K562 (cell line): ENCODE measurements at regions not wholly inside any gene's neighbourhood (a gene's known extent, or its start where the extent isn't known, plus 50 kb on each side); places are given as distances from the start of the nearest gene placed in this dataset.

Source experiments
- ATAC-seq: fragments of 200-7000 bp; cut with Tn5 transposase; 3 replicates; pipeline ENCODE4 v1.9.1; 2020; ENCODE audit warnings: moderate library complexity
- BruUV-seq: library from RNA; stranded (reverse); fragments of 400-500 nt; replicated peaks from 2 replicates; lab custom pipeline; 2021; lab: Mats Ljungman, UMichigan
- CTCF ChIA-PET: fragments of 300-600 bp; formaldehyde crosslinking; extraction: SDS; loops from one replicate; lab custom pipeline; 2021; ENCODE audit warnings: low intra/inter-chr PET ratio; lab: Yijun Ruan, JAX
- POLR2A ChIA-PET: fragments of 300-600, 350-650 bp; sonication (Branson Sonifier 250); formaldehyde crosslinking; extraction: SDS; loops from one replicate; lab custom pipeline; 2021; ENCODE audit warnings: antibody characterized with exemption, inconsistent platforms; lab: Yijun Ruan, JAX
- DNase-seq, 4 experiments: peaks; one replicate each; pipeline versions ENCODE4 v3.0.0 to v3.0.0-alpha.2; 2011 to 2018; ENCODE audit warnings: low spot score in 3 of 4, mixed read lengths in 3 of 4; ENCODE audit errors: extremely low read depth in 1 of 4
- FAIRE-seq: peaks from 2 replicates; lab custom pipeline; 2011; peaks lifted over from hg19 to GRCh38; lab: Jason Lieb, UNC
- H2AFZ ChIP-seq: 2 replicates; pipeline ENCODE4 v1.6.0; 2011; ENCODE audit warnings: low read depth, low read length, control low read depth, inconsistent platforms
- H3K27ac ChIP-seq: fragments of 200-600 bp; 3 replicates; pipeline ENCODE4 v1.8.0; 2011; ENCODE audit warnings: low read depth, mild to moderate bottlenecking, control low read depth, inconsistent platforms, low read length, moderate library complexity, mixed read lengths; ENCODE audit errors: extremely low read depth
- H3K27me3 ChIP-seq, 2 experiments: fragments of 300-600 bp in 1 of 2; 2 replicates in 1 of 2; 3 replicates in 1 of 2; pipeline versions ENCODE4 v1.6.0 to v1.8.0; 2011; ENCODE audit warnings: inconsistent platforms in 2 of 2, low read length in 2 of 2, mild to moderate bottlenecking in 1 of 2, mixed read lengths in 1 of 2, moderate library complexity in 1 of 2; ENCODE audit not compliant: control insufficient read depth in 2 of 2, insufficient read depth in 2 of 2
- H3K36me3 ChIP-seq: fragments of 300-600 bp; 3 replicates; pipeline ENCODE4 v1.8.0; 2011; ENCODE audit warnings: mild to moderate bottlenecking, low read length, inconsistent platforms; ENCODE audit not compliant: control insufficient read depth, insufficient read depth
- H3K4me1 ChIP-seq, 2 experiments: fragments of 200-600 bp in 1 of 2; replicated peaks in 1 of 2; 2 replicates in 1 of 2; 3 replicates in 1 of 2; pipeline versions ENCODE4 v1.5.1 to v1.8.0; 2011; ENCODE audit warnings: inconsistent platforms in 2 of 2, low read length in 2 of 2, mild to moderate bottlenecking in 1 of 2, mixed read lengths in 1 of 2, moderate library complexity in 1 of 2; ENCODE audit not compliant: control insufficient read depth in 2 of 2, insufficient read depth in 2 of 2
- H3K4me2 ChIP-seq: 2 replicates; pipeline ENCODE4 v1.6.1; 2011; ENCODE audit warnings: low read length, control low read depth, inconsistent platforms, mixed read lengths; ENCODE audit not compliant: insufficient read depth
- H3K4me3 ChIP-seq: fragments of 200-600 bp; sonication (generic), shearing (Covaris generic); 2 replicates; pipeline ENCODE4 v1.5.1; 2016; ENCODE audit warnings: control low read depth, inconsistent platforms
- H3K79me2 ChIP-seq: fragments of 200-600 bp; 3 replicates; pipeline ENCODE4 v1.8.0; 2011; ENCODE audit warnings: low read length, inconsistent platforms; ENCODE audit not compliant: control insufficient read depth, insufficient read depth
- H3K9ac ChIP-seq, 2 experiments: 2 replicates each; pipeline versions ENCODE4 v1.6.0 to v1.6.1; 2011; ENCODE audit warnings: low read depth in 2 of 2, low read length in 2 of 2, control low read depth in 1 of 2, inconsistent platforms in 1 of 2, mild to moderate bottlenecking in 1 of 2, mixed read lengths in 1 of 2; ENCODE audit not compliant: insufficient read depth in 1 of 2
- H3K9me1 ChIP-seq: one replicate; pipeline ENCODE4 v1.6.0; 2011; ENCODE audit warnings: inconsistent platforms, mild to moderate bottlenecking, low read length, moderate library complexity; ENCODE audit not compliant: control insufficient read depth, insufficient read depth
- H3K9me3 ChIP-seq: replicated peaks from 2 replicates; pipeline ENCODE4 v1.5.1; 2011; ENCODE audit warnings: low read depth, low read length, inconsistent platforms; ENCODE audit not compliant: control insufficient read depth, insufficient read depth
- H4K20me1 ChIP-seq: replicated peaks from 2 replicates; pipeline ENCODE4 v1.6.1; 2011; ENCODE audit warnings: low read length, inconsistent platforms, mixed read lengths; ENCODE audit not compliant: control insufficient read depth, insufficient read depth
- ATF4 ChIP-seq: fragments of 450-650 bp; formaldehyde crosslinking; IDR thresholded peaks from 2 replicates; pipeline ENCODE4 v1.4.0; 2022; ENCODE audit warnings: mild to moderate bottlenecking, moderate library complexity
- CBFA2T2 ChIP-seq: fragments of 450-650 bp; conservative IDR thresholded peaks from 2 replicates; pipeline ENCODE4 v1.6.1; 2017; ENCODE audit warnings: mild to moderate bottlenecking
- CBX5 ChIP-seq: IDR thresholded peaks from 2 replicates; pipeline ENCODE4 v1.6.1; 2014; ENCODE audit warnings: low read depth, borderline replicate concordance
- KAT8 ChIP-seq: fragments of 450-650 bp; IDR thresholded peaks from 2 replicates; pipeline ENCODE4 v1.6.1; 2016; ENCODE audit warnings: low read depth, mild to moderate bottlenecking
- KDM1A ChIP-seq, 2 experiments: fragments of 450-650 bp; IDR thresholded peaks; 2 replicates each; pipeline ENCODE4 v1.6.1; 2016; ENCODE audit warnings: mild to moderate bottlenecking in 2 of 2
- MLLT1 ChIP-seq, 2 experiments: fragments of 450-650 bp; IDR thresholded peaks; 2 replicates each; pipeline ENCODE4 v1.6.1; 2016
- MTA1 ChIP-seq: fragments of 450-650 bp; IDR thresholded peaks from 2 replicates; pipeline ENCODE4 v1.6.1; 2017; ENCODE audit warnings: borderline replicate concordance
- MTA2 ChIP-seq: fragments of 450-650 bp; IDR thresholded peaks from 2 replicates; pipeline ENCODE4 v1.6.1; 2016; ENCODE audit warnings: low read depth
- NFATC3 ChIP-seq: fragments of 450-650 bp; IDR thresholded peaks from 2 replicates; pipeline ENCODE4 v1.6.1; 2017; ENCODE audit warnings: mild to moderate bottlenecking
- PHB2 ChIP-seq: fragments of 450-650 bp; IDR thresholded peaks from 2 replicates; pipeline ENCODE4 v1.6.1; 2017; ENCODE audit warnings: low read depth
- STAT5B ChIP-seq: fragments of 250-450 bp; sonication (Bioruptor Pico); IDR thresholded peaks from 2 replicates; pipeline ENCODE4 v1.8.0; 2021; ENCODE audit warnings: mild to moderate bottlenecking, inconsistent platforms
- ZBTB33 ChIP-seq: sonication (generic); formaldehyde crosslinking; IDR thresholded peaks from 2 replicates; pipeline ENCODE4 v1.8.1; 2023; ENCODE audit warnings: mild to moderate bottlenecking, missing genetic modification reagents
- ZNF217 ChIP-seq: sonication (generic); formaldehyde crosslinking; IDR thresholded peaks from 2 replicates; pipeline ENCODE4 v1.8.0; 2022; ENCODE audit warnings: mild to moderate bottlenecking, missing genetic modification reagents
- ZNF24 ChIP-seq: fragments of 450-650 bp; IDR thresholded peaks from 2 replicates; pipeline ENCODE4 v1.6.1; 2016
- WGBS: fragments of 100-300 bp; shearing (Covaris generic); methylation state at CpG from one replicate; pipeline ENCODE4 v1.1.6; 2016; ENCODE audit warnings: low coverage, mixed read lengths; ENCODE audit not compliant: insufficient coverage; ENCODE audit errors: missing lambda C conversion rate; 5-methylcytosine and 5-hydroxymethylcytosine counted together
- in situ Hi-C: fragments of 300-500 bp; cut with MboI; formaldehyde crosslinking; loops from 4 replicates; pipeline ENCODE4 v1.15.0; 2018; ENCODE audit warnings: inconsistent platforms, mixed read lengths
- intact Hi-C: fragments of 100-400 bp; cut with micrococcal nuclease; formaldehyde crosslinking; loops from 2 replicates; pipeline ENCODE4 v1.14.2; 2022

GRCh38 chr15:95635666-95636065 is 694.8 kb upstream of the NR2F2 start:
- in situ Hi-C loops (no loop called here), intact Hi-C loops (no loop called here)
- Histone ChIP-seq H3K9ac (peak overlapping the region in 1 of 2 experiments; percentile 29; a peak in 1 of 4 replicates), H3K4me2 (0 out of 2 replicates have a peak overlapping the region, but pooled peaks have one; percentile 6), H4K20me1 (no peaks in the 10 kb centered on the region), H3K27me3 (no peaks in the 10 kb centered on the region), H3K9me1 (no peaks in the 10 kb centered on the region), H3K27ac (no peak overlapping the region), H3K36me3 (peaks cover 11% of the 10 kb centered on the region; the same call in 1 of the 3 replicates), H2AFZ (no peak overlapping the region), H3K9me3 (no peaks in the 10 kb centered on the region), H3K79me2 (peaks cover 39% of the 10 kb centered on the region), H3K4me3 (no peak overlapping the region), H3K4me1 (peaks cover 5 to 27% of the 10 kb centered on the region in 2 experiments; a peak in 3 of 5 replicates)
- CTCF ChIA-PET: no interaction called here
- 8% methylated on average over 2 of the region's 2 CpGs for WGBS
- DNase-seq (peak in 1 of 4 experiments; percentile 23), ATAC-seq (no peak), FAIRE-seq (no peak)
- no TSS peak for BruUV-seq
- POLR2A ChIA-PET: interaction anchor here (1.0 kb wide), 1 partner anchor 9 kb away, joined by 3 read pairs; no protein-coding TSS in a partner anchor
- TF ChIP-seq STAT5B (CRISPR knock-in tag) (no peak), ATF4 (no peak), NFATC3 (no peak), KDM1A (IDR thresholded peaks at IDR 0.05) (no peak), CBX5 (no peak), PHB2 (no peak), CBFA2T2 (no peak), MTA2 (no peak), MTA1 (no peak), ZNF217 (CRISPR knock-in tag) (no peak), KAT8 (no peak), ZNF24 (no peak), ZBTB33 (no peak), MLLT1 (IDR thresholded peaks at IDR 0.05) (no peak)
